ENCODE measurements at regions not wholly inside any gene's neighbourhood (a gene's known extent, or its start where the extent isn't known, plus 50 kb on each side); places are given as distances from the start of the nearest gene placed in this dataset.

GRCh38 chr20:7358670-7359069 lies 581.6 kb downstream of the HAO1 start:
- DNase-seq (ENCODE audit: low spot score): no peak
- in situ Hi-C loops (cut with HindIII; ENCODE audit: low sequenced_read_pairs): no loop called here

GRCh38 chr20:7359739-7360138 lies 580.5 kb downstream of the HAO1 start:
- no peak for DNase-seq (ENCODE audit: low spot score)
- in situ Hi-C loops (cut with HindIII; ENCODE audit: low sequenced_read_pairs): no loop called here

- in situ Hi-C loops (cut with HindIII; ENCODE audit: low sequenced_read_pairs): no loop called here
- no peak for DNase-seq (ENCODE audit: low spot score)
These were observed 578.9 kb downstream of the HAO1 start for GRCh38 chr20:7361321-7361720.

- in situ Hi-C loops (cut with HindIII; ENCODE audit: low sequenced_read_pairs): no loop called here
- no peak for DNase-seq (ENCODE audit: low spot score)
These were observed 578.3 kb downstream of the HAO1 start for GRCh38 chr20:7361931-7362330.

- in situ Hi-C loops (cut with HindIII; ENCODE audit: low sequenced_read_pairs): no loop called here
- DNase-seq (ENCODE audit: low spot score): no peak
These were observed 577.7 kb downstream of the HAO1 start for GRCh38 chr20:7362601-7363000.

GRCh38 chr20:7366189-7366588 lies 574.1 kb downstream of the HAO1 start:
- in situ Hi-C loops (cut with HindIII; ENCODE audit: low sequenced_read_pairs): no loop called here
- DNase-seq (ENCODE audit: low spot score): no peak

- in situ Hi-C loops (cut with HindIII; ENCODE audit: low sequenced_read_pairs): no loop called here
- no peak for DNase-seq (ENCODE audit: low spot score)
These were observed 568.6 kb downstream of the HAO1 start for GRCh38 chr20:7371518-7372163.

GRCh38 chr20:7375905-7376304 lies 564.4 kb downstream of the HAO1 start:
- in situ Hi-C loops (cut with HindIII; ENCODE audit: low sequenced_read_pairs): no loop called here
- no peak for DNase-seq (ENCODE audit: low spot score)

- peak; percentile 58 for DNase-seq (ENCODE audit: low spot score)
- in situ Hi-C loops (cut with HindIII; ENCODE audit: low sequenced_read_pairs): no loop called here
These were observed 561.2 kb downstream of the HAO1 start for GRCh38 chr20:7378864-7379605.

- in situ Hi-C loops (cut with HindIII; ENCODE audit: low sequenced_read_pairs): no loop called here
- peak; percentile 72 for DNase-seq (ENCODE audit: low spot score)
These were observed 560.5 kb downstream of the HAO1 start for GRCh38 chr20:7379621-7380220.

GRCh38 chr20:7383216-7383615 lies 557.0 kb downstream of the HAO1 start:
- in situ Hi-C loops (cut with HindIII; ENCODE audit: low sequenced_read_pairs): no loop called here
- no peak for DNase-seq (ENCODE audit: low spot score)

GRCh38 chr20:7387638-7388193 lies 552.5 kb downstream of the HAO1 start:
- in situ Hi-C loops (cut with HindIII; ENCODE audit: low sequenced_read_pairs): no loop called here
- no peak for DNase-seq (ENCODE audit: low spot score)

- in situ Hi-C loops (cut with HindIII; ENCODE audit: low sequenced_read_pairs): no loop called here
- DNase-seq (ENCODE audit: low spot score): no peak
These were observed 551.0 kb downstream of the HAO1 start for GRCh38 chr20:7389216-7389615.

GRCh38 chr20:7392542-7393206 lies 547.6 kb downstream of the HAO1 start:
- in situ Hi-C loops (cut with HindIII; ENCODE audit: low sequenced_read_pairs): no loop called here
- DNase-seq (ENCODE audit: low spot score): no peak

- in situ Hi-C loops (cut with HindIII; ENCODE audit: low sequenced_read_pairs): no loop called here
- DNase-seq (ENCODE audit: low spot score): no peak
These were observed 541.1 kb downstream of the HAO1 start for GRCh38 chr20:7399114-7399513.

GRCh38 chr20:7399575-7399974 lies 540.7 kb downstream of the HAO1 start:
- in situ Hi-C loops (cut with HindIII; ENCODE audit: low sequenced_read_pairs): no loop called here
- no peak for DNase-seq (ENCODE audit: low spot score)

GRCh38 chr20:7406671-7407070 lies 533.6 kb downstream of the HAO1 start:
- no peak for DNase-seq (ENCODE audit: low spot score)
- in situ Hi-C loops (cut with HindIII; ENCODE audit: low sequenced_read_pairs): no loop called here

- in situ Hi-C loops (cut with HindIII; ENCODE audit: low sequenced_read_pairs): no loop called here
- no peak for DNase-seq (ENCODE audit: low spot score)
These were observed 530.1 kb downstream of the HAO1 start for GRCh38 chr20:7410150-7410549.

GRCh38 chr20:7411075-7411474 lies 529.2 kb downstream of the HAO1 start:
- in situ Hi-C loops (cut with HindIII; ENCODE audit: low sequenced_read_pairs): no loop called here
- DNase-seq (ENCODE audit: low spot score): no peak

- in situ Hi-C loops (cut with HindIII; ENCODE audit: low sequenced_read_pairs): no loop called here
- DNase-seq (ENCODE audit: low spot score): no peak
These were observed 524.8 kb downstream of the HAO1 start for GRCh38 chr20:7415427-7415826.
